ENCODE measurements at regions not wholly inside any gene's neighbourhood (a gene's known extent, or its start where the extent isn't known, plus 50 kb on each side); places are given as distances from the start of the nearest gene placed in this dataset.
A peak's percentile ranks its signal among the peaks of the same experiment; 100 is the strongest.
"Not testable (repeated sequence)": the region's sequence is repeated elsewhere in the genome, so short reads cannot be mapped to it uniquely, and the experiment has no call there.

DNA sequence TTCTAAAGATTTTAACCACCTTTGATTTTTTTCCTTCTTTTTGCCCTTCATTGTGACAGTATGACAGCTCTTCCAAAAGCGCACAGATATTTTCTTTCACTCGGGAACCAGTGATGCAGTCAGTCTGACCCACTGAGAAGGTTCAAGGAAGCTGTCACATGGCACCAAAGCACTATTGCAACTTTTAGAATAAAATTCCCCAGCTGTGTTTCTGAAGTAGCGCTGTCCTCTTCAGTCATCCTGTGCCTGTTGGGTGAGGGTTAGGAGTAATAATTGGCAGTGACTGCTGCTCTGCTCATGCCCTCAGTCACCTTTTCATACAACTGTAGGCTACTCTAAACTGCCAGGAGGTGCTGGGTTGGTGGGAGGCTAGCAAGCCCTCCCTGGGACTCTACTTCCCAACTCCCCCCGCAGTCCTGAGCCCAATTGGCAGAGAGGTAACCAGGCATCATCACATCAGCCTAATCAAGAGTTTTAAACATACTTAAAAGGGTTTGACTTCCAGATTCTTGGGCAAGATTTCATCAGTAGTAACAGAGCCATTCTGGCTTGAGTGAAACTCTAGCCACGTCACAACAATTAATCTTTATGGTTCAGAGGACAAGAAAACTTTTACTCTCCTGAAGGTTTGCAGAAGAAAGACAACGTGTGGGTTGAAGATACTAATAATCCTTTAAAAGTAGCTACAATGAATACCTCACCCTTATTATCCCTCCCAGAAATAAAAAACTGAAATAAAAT lies 473.3 kb downstream of the FBXO15 start:
- DNase-seq, result no peak

DNA sequence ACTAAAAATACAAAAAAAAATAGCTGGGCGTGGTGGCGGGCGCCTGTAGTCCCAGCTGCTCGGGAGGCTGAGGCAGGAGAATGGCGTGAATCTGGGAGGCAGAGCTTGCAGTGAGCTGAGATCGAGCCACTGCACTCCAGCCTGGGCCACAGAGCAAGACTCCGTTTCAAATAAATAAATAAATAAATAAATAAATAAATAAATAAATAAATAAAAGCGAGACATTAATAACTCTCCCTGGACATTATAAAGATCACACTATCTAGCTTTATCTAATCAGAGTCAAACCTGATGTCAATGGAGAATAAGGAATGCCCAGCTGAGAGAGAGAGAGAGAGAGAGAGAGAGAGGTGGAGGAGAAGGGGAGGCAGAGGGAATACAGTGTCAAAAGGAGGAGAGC lies 476.2 kb downstream of the FBXO15 start:
- DNase-seq, result not testable (repeated sequence)

DNA sequence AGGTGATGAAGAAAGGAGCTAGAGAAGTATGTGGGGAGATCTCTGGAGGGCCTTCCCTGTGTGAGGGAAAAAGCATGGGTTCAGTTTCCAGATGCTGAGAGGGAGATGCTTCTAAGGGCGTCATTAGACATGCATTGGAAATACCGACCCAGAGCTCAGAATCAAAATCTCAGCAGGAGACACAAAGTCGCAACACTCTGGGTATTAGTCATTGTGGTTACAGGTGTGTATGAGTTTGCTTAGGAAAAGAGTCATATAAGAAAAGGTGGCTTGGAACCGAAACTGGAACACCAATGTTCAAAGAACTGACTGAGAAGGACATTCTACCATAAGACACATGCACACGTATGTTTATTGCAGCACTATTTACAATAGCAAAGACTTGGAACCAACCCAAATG lies 477.1 kb downstream of the FBXO15 start:
- DNase-seq, result no peak

DNA sequence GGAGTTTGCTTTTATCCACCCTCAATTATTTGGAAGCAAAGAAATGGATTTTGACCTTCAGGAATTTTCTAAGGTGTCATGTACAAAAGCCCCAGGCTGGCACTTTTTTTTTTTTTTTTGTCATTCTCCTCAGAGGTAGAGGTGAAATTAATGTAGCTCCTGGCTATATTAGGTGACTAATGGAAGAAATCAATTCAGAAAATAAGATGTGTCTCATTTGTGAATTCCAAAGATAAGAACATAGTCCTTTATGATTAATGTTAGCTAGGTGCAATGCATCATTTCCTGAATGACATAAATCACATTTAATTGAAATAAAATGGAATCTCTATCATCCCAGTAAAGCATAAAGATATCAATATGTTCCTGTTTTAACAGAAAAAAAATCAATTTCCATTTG lies 477.6 kb downstream of the FBXO15 start:
- no peak for DNase-seq

DNA sequence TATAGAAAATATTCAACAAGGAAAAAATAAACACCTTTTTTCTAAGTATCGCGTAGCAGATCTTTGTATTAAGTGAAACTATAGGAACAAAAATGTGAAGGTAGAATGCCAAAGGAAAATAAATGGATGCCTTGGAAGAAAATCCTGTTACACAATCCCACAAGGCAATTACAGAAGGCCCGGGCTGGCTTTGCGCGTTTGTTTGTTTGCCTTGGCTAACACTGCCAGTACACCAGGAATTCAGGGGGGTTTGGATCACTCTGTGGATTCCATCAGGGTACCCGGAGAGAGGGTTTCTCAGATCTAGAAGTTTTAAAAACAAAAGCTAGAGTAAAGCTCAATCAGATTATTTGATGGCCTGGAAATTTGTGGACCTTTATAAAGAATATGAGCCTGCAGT lies 478.3 kb downstream of the FBXO15 start:
- no peak for DNase-seq

DNA sequence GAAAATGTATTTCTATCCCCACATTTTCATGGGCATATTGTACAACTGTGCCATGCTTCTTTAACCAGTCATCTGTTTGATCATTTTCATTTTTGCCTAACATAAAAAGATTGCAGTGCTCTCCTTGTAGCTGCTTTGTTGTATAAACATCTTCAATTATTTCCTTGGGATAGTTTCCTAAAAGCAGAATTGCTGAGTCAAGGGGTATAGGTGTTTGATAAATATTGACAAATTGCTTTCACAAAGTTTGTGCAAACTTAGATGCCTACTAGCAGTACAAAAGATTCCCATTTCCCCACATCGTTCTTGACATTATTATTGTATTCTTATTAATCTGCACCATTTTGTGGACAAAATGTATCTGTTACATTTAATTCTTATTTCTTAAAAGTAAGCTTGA lies 479.6 kb downstream of the FBXO15 start:
- no peak for DNase-seq

DNA sequence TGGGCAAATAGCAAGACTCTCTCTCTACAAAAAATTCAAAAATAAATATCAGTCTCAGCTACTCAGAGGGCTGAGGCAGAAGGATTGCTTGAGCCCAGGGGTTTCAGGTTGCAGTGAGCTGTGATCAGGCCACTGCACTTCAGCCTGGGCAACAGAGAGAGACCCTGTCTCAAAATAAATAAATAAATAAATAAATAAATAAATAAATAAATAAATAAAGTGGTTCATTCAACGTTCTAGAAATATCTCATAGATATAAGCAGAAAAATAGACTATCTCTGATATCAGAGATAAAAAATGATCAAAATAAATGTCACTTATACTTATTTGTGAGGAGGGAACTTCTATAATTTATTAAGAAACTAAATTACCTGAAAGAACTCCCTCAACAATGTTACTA lies 480.9 kb downstream of the FBXO15 start:
- DNase-seq, result no peak

DNA sequence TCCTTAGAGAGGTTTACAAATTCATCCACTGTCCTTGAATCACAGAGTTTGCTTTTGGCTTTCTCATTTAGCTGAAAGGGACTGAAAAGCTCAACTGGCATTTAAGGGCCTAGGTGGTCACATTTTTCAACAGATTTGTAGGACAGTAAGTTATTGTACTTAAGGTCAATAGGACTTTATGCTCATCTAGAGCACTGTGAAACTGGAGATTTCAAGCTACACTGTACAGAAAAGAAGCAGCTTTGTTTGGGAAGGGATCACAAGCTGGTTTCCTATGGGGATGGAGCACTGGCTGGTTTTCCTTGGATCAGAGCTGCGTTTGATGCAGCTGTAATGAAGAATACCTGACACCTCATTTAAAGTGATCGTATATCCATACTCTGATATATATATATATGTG lies 482.7 kb downstream of the FBXO15 start:
- no peak for DNase-seq

DNA sequence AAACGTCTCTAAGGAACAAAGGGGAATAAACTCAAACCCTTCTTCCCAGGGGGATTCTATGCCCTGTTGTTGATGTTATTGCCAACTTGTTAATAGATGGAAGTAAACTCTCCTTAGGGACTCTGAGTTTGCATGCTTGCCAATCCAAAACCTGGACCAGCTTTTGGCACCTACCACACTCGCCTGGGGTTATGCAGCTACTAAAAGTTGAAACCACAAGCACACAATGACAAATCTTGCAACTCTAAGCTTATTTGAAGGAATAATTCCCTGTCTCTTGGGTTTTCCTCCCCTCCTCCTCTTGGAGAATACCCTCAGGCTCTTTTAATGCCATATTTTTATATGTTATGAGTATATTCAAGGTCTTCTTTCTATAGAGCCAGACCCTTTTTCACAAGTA lies 484.1 kb downstream of the FBXO15 start:
- no peak for DNase-seq

DNA sequence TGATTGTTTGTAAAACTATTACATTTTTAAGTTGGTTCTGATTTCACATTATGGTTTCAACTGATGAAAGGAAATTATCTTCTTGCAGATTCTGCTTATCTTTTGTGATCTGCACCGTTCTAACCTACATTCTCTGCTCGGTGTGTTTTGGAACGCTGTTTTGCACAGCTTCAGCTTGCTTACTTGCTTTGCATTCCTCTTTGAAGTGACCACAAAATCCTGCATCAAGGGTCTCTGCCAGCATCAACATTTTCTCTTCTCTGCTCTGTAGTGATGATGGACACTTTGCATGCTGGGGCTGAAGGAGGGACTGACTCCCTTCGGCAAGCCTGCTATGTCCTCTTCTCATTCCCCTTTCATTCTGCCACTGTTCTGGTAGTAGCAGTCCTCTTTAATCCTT lies 485.2 kb downstream of the FBXO15 start:
- no peak for DNase-seq

DNA sequence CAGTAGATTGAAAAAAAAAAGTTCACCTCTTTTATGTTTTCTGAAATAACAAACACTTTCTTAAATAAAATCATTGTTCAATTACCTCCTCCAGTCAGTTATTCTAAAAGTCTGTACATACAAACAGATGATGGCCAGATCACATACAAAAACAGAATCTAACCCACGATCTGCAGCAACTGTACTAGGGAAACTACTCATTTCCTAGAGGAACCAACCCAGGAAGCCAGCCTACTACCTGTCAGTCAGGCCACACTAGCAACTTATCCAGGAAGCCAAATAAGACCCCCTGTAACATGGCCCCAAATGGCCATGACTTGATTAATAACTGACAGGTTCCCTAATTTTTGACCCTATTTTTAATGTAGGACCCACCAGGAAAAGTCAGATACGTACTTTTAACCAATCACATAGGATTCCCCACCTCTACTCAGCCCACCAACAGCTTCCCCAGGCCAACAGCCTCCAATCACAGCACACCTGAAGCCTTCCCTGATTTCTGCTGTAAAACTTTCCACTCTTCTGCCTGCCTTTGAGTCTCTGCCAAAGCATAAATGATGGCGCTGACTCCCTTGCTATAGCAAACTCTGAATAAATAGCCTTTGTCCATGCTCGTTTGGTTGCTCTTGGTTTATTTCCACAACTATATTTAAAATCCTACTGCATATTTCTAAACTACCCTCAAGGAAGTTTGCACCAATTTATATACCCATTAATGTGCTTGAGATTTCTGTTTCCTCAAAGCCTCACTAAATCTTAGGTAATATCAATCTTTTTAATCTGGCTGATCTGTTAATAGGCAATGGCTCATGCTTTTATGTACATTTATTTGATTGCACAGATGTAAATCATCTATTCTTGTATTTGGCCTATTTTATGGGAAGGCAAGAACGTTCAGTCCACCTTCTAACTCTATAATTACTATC lies 486.4 kb downstream of the FBXO15 start:
- no peak for DNase-seq

DNA sequence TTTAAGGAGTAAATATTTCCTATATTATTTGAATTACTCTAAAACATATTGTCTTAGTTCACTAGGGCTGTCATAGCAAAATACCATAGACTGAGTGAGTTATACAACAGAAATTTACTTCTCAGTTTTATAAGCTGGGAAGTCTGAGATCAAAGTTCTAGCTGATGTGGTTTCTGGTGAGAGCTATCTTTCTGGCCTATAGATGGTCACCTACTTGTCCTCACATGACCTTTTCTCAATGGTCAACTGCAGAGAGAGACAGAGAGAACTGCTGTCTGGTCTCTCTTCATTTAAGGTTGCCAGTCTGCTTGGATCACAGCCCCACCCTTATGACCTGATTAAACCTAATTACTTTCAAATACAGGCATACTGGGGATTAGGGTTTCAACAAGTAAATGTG lies 490.9 kb downstream of the FBXO15 start:
- no peak for DNase-seq

DNA sequence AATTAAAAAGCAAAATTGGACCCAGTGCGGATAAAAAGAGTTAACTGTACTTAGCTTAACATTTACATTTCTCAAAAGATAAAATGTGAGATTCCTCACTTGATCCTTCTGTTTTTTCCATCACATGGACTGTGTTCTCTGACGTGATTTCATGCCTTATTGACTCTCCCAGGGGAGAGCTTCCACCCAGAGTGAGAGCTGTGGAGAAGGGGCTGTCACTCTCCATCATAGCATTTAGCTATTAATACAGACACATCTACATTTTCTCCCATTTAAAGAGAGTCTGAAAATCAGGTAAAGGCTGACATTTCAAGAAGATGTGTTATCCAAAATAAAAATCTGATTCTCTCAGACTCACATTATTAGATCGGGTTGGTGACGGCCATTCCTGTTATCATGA lies 493.8 kb downstream of the FBXO15 start:
- no peak for DNase-seq

DNA sequence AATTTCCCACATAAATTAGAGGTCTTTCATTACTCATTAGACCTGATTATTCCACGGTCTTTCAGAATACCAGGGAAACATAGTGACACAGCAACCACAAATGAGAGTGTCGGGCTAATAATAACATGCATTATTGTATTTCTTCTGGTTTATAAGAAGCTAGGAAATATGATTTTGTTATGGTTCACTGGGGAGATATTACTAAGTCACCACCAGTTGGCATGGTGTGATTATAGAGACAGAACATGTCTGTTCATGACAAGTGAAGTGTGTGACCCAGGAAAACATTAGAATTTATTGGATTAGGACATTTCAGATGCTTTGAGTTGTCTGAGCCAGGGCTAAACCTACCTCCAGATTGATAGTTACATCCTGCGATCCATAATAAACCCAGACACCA lies 494.4 kb downstream of the FBXO15 start:
- no peak for DNase-seq

DNA sequence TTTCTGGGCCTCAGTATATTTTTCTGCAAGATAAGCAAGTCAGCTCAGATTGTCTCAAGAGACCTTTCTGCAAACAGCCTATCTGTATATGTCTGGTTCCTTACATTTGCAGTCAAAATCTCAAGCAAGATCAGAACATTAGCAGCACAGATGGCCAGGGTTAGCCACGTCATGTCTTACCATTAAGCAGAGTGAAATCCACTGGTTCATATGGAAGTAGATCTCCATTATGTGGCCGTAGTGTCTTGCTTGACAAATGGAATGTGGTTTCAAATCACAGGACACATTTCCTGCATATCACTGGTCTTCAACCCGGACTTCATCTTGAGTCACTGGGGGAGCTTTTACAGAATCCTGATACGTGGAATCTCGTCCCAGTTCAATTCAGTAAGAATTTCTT lies 500.2 kb downstream of the FBXO15 start:
- DNase-seq, result no peak

DNA sequence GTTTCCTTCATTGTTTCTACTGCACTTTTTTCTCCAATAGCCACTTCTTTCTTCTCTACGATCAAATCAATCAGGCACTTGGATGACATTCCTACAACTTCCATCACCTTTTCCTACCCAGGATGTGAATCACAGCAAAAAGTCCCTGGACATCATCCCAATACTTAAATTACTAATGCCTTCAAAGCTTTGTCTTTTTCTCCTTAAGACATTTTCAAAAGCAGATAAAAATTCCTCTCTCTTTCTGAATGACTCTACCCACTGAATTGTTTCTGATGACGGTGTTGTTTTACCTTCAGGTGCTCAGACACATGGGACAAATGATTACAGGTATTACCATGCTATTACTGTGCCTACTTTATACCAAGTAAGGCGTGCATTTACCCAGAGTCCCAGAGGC lies 500.9 kb downstream of the FBXO15 start:
- no peak for DNase-seq

DNA sequence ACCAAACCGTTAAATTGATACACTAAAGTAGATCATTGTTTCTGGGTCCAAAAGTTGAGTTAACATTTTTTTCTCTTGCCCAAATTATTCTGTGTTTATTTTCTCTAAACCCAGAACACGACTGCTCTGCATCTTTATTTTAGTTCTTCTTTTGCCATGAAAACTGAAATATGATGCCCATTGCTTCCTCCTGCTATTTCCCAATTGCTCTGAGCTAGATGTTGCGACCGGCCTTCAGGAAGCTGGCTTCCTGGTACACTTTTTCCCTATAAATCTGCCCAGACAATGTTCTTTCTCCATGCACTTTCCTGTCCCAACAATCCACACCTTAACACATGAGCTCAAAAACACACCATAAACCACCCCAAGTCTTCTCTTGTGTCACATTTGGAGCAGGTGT lies 501.4 kb downstream of the FBXO15 start:
- DNase-seq, result peak; percentile 37 to 59

DNA sequence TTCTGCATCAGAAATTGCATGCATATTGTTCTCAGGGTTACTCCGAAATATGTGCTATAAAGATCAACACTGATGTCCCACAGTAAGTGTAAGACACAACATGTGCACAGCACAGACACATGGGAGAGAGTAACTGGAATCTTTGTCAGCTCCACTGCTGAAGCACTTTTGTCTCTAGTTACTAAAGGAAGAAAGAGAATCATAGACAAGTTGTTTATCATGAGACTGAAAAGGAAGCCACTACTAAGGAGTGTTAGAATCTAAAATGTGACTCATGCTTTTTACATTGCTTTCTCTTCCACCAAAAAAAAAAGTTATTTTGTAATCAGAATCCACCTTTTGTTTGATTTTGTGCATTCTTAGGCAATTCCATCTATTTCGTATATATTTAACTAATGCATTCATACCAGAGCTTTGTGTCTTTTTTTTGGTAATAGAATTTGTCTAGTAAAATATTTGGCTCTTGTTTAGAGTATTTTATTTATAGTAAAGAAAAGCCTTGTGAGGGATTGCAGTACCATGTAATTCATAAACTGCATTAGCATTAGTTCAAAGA lies 502.4 kb downstream of the FBXO15 start:
- DNase-seq, result peak in 1 of 2 experiments; percentile 5

DNA sequence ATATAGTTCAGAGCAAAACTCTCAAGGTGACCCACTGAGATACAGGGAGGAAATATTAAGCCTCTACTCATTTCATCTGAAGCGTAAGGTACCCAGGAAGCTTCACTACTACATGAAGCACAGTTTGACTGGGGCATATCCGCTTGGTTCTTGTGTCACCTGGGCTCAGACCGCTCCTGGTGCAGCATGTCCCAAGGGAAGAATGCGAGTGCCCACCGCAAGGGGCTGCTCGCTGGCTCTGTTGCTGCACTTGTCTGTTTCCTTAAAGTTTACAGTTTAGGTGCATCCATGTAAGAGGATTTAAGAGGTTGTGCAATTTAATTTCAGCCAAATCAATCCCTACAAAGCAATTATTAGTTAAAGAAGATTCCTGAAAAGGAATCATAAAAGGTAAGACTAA lies 507.8 kb downstream of the FBXO15 start:
- no peak for DNase-seq

DNA sequence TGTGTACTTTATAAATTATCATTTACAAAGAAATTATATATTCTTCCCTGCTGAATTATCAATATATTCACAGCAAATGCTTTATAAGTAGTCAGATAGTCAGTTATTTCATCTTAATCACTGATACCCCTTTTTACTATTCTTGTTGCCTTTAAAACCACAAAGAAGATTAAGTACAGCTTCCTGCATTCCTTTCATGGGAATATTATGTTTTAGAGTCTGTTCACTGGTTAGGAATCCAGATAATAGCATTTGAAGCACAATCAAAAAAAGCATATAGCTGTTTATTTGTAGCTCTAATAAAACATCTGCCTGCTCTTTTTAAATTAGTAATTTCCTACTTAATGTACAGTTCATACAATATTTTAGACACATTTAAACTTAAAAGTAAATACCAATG lies 508.9 kb downstream of the FBXO15 start:
- no peak for DNase-seq

DNA sequence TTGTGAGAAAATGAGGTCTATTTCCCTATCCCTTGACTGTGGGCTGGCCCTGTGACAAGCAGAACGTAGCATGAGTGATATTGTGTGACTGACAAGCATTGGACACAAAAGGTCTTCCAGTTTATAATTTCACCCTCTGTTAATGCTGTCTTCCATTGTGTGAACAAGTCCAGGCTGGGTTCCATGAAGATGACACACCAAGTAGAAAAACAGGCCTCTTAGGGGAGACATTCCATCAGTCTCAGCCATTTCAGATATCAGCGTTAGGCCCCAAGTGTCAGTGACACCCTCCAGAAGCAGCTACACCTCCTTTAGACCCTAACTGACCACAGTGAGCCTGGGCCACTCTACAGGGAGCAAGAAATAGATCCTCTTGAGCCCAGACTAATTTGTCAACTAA lies 511.3 kb downstream of the FBXO15 start:
- DNase-seq, result no peak

DNA sequence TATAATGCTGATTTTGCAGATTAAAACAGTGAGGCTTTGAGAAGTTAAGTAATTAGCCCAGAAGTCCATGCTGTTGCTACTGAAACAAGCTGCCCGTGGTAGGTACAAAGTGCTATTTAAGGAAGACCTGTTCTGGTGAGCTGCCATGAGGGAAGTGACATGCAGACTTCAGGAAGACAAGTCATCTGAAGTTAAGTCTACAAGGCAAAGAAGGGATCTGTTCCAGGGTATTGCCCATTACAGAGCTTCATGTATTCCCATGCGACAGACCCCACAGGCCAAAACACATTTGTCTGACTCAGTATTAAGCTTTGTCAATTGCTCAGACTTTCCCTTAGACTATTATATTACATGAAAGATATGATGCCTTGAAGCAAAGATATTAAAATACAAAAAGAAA lies 520.8 kb downstream of the FBXO15 start:
- DNase-seq, result peak in 1 of 2 experiments; percentile 5

DNA sequence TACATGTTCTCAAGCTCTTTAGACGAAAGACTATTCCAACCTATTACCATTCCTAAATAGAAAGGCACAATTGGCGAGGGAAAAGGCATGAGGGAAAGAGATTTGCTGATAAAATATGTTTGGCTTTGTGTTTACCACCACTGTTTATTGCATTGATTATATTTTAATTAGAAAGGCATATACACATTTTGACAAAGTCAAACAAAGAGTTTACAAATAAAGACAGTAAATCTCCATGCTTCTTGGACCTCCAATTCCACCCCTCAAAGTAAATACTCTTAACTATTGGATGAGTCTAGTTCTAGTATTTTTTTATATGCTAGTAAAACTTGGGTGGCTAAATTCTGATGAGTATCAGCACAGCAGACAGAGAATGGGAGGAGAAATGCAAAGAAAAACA lies 521.4 kb downstream of the FBXO15 start:
- DNase-seq, result no peak

DNA sequence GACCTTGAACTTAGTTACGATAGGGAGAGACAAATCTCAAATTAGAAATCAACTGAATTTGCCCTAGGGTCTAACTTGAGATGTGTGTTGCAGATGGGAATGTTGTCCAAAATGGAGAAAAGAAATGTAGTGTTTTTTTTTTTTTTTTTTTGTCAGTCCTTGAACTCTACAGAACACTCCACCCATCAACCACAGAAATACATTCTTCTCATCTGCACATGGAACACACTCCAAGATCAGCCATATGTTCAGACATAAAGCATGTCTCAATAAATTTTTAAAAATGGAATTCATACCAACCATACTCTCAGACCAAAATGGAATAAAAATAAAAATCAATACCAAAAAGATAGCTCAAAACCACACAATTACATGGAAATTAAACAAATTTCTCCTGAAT lies 526.5 kb downstream of the FBXO15 start:
- no peak for DNase-seq
